Astrocyte (in vitro differentiated cells and primary cell): ENCODE measurements at regions not wholly inside any gene's neighbourhood (a gene's known extent, or its start where the extent isn't known, plus 50 kb on each side); places are given as distances from the start of the nearest gene placed in this dataset.

Experiments used
- DNase-seq: peaks from one replicate; pipeline ENCODE4 v3.0.0-alpha.2; 2010; ENCODE audit warnings: low read depth
- FAIRE-seq: peaks from 2 replicates; lab custom pipeline; 2011; peaks lifted over from hg19 to GRCh38; lab: Jason Lieb, UNC
- H2AFZ ChIP-seq: 2 replicates; pipeline ENCODE4 v1.6.0; 2012; ENCODE audit warnings: low read depth, low read length, inconsistent platforms
- H3K27ac ChIP-seq: 2 replicates; pipeline ENCODE4 v1.5.1; 2011; ENCODE audit warnings: low read depth, low read length, inconsistent platforms
- H3K27me3 ChIP-seq: 2 replicates; pipeline ENCODE4 v1.6.0; 2011; ENCODE audit warnings: low read length, inconsistent platforms; ENCODE audit not compliant: insufficient read depth
- H3K36me3 ChIP-seq: 2 replicates; pipeline ENCODE4 v1.5.1; 2011; ENCODE audit warnings: low read length, inconsistent platforms; ENCODE audit not compliant: insufficient read depth
- H3K4me1 ChIP-seq: 2 replicates; pipeline ENCODE4 v1.5.1; 2011; ENCODE audit warnings: low read length, inconsistent platforms; ENCODE audit not compliant: insufficient read depth
- H3K4me2 ChIP-seq: 2 replicates; pipeline ENCODE4 v1.6.0; 2012; ENCODE audit warnings: low read length, inconsistent platforms
- H3K4me3 ChIP-seq: 2 replicates; pipeline ENCODE4 v1.5.1; 2011; ENCODE audit warnings: low read depth, mild to moderate bottlenecking, low read length, inconsistent platforms; ENCODE audit not compliant: insufficient read depth
- H3K79me2 ChIP-seq: 2 replicates; pipeline ENCODE4 v1.6.0; 2012; ENCODE audit warnings: mild to moderate bottlenecking, low read length, inconsistent platforms; ENCODE audit not compliant: insufficient read depth
- H3K9ac ChIP-seq: 2 replicates; pipeline ENCODE4 v1.6.0; 2012; ENCODE audit warnings: mild to moderate bottlenecking, low read length, inconsistent platforms
- H3K9me3 ChIP-seq: 2 replicates; pipeline ENCODE4 v1.5.1; 2012; ENCODE audit warnings: low read depth, mild to moderate bottlenecking, low read length, inconsistent platforms; ENCODE audit not compliant: insufficient read depth
- H4K20me1 ChIP-seq: 2 replicates; pipeline ENCODE4 v1.6.0; 2012; ENCODE audit warnings: low read length, inconsistent platforms; ENCODE audit not compliant: insufficient read depth
- H3K27ac Mint-ChIP-seq: one replicate; pipeline ENCODE4 v1.8.0; 2021; ENCODE audit warnings: mild to moderate bottlenecking, mixed read lengths; ENCODE audit not compliant: unreplicated experiment
- H3K27me3 Mint-ChIP-seq: one replicate; pipeline ENCODE4 v1.8.0; 2021; ENCODE audit warnings: low read depth, mixed read lengths; ENCODE audit not compliant: unreplicated experiment
- H3K36me3 Mint-ChIP-seq: one replicate; pipeline ENCODE4 v1.8.0; 2021; ENCODE audit warnings: low read depth, mixed read lengths; ENCODE audit not compliant: unreplicated experiment
- H3K4me1 Mint-ChIP-seq: one replicate; pipeline ENCODE4 v1.8.0; 2021; ENCODE audit warnings: low read depth, mixed read lengths; ENCODE audit not compliant: unreplicated experiment
- H3K4me3 Mint-ChIP-seq: one replicate; pipeline ENCODE4 v1.8.0; 2021; ENCODE audit warnings: mild to moderate bottlenecking, moderate library complexity, mixed read lengths; ENCODE audit not compliant: unreplicated experiment
- H3K9me3 Mint-ChIP-seq: one replicate; pipeline ENCODE4 v1.8.0; 2021; ENCODE audit warnings: mild to moderate bottlenecking, mixed read lengths; ENCODE audit not compliant: unreplicated experiment
- EZH2 ChIP-seq: IDR thresholded peaks from 2 replicates; pipeline ENCODE4 v1.6.1; 2012; ENCODE audit warnings: mild to moderate bottlenecking, low read length, inconsistent platforms; ENCODE audit not compliant: insufficient read depth
- TF ChIP-seq, protein P1 (sequence below): IDR thresholded peaks from 2 replicates; pipeline ENCODE4 v1.5.1; 2011; ENCODE audit warnings: low read depth, mild to moderate bottlenecking, inconsistent platforms, low read length, moderate library complexity; ENCODE audit not compliant: insufficient read depth

DNA sequence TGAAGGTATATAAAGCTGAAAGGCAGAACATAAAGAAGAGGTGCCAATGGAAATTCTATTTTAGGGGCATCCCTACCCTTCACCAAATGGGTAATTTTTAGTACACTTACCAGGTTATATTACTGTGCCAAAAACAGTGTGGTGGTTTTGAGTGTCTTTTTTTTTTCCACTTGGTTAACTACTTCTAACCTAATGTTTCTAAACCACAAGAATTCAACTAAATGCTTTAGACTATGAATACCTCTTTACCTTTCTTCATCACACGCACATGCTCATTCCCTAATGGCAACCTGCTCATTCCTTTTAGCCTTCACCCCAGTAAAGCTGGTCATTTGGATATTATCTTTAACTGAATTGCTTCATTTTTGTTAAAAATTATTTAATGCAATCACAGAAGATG is 215.6 kb downstream of the PIK3R1 start:
- Mint-ChIP-seq H3K4me3 (no peak overlapping the region), H3K9me3 (no peaks in the 10 kb centered on the region), H3K4me1 (peaks cover 38% of the 10 kb centered on the region), H3K27me3 (no peaks in the 10 kb centered on the region), H3K27ac (no peak overlapping the region), H3K36me3 (no peaks in the 10 kb centered on the region)
- no peak overlapping the region for H3K27ac ChIP-seq
- no peaks in the 10 kb centered on the region for H3K36me3 ChIP-seq
- H4K20me1 ChIP-seq, result no peaks in the 10 kb centered on the region
- H3K4me3 ChIP-seq, result no peak overlapping the region
- FAIRE-seq, result peak; percentile 41
- H3K9ac ChIP-seq, result no peak overlapping the region
- H3K27me3 ChIP-seq, result no peaks in the 10 kb centered on the region
- peaks cover 11% of the 10 kb centered on the region for H3K4me1 ChIP-seq
- peak; percentile 80 for DNase-seq
- no peak overlapping the region for H2AFZ ChIP-seq
- TF ChIP-seq, protein P1, sequence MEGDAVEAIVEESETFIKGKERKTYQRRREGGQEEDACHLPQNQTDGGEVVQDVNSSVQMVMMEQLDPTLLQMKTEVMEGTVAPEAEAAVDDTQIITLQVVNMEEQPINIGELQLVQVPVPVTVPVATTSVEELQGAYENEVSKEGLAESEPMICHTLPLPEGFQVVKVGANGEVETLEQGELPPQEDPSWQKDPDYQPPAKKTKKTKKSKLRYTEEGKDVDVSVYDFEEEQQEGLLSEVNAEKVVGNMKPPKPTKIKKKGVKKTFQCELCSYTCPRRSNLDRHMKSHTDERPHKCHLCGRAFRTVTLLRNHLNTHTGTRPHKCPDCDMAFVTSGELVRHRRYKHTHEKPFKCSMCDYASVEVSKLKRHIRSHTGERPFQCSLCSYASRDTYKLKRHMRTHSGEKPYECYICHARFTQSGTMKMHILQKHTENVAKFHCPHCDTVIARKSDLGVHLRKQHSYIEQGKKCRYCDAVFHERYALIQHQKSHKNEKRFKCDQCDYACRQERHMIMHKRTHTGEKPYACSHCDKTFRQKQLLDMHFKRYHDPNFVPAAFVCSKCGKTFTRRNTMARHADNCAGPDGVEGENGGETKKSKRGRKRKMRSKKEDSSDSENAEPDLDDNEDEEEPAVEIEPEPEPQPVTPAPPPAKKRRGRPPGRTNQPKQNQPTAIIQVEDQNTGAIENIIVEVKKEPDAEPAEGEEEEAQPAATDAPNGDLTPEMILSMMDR, result no peak
- no peak for TF ChIP-seq EZH2
- H3K79me2 ChIP-seq, result no peaks in the 10 kb centered on the region
- H3K9me3 ChIP-seq, result no peaks in the 10 kb centered on the region
- H3K4me2 ChIP-seq, result no peak overlapping the region

DNA sequence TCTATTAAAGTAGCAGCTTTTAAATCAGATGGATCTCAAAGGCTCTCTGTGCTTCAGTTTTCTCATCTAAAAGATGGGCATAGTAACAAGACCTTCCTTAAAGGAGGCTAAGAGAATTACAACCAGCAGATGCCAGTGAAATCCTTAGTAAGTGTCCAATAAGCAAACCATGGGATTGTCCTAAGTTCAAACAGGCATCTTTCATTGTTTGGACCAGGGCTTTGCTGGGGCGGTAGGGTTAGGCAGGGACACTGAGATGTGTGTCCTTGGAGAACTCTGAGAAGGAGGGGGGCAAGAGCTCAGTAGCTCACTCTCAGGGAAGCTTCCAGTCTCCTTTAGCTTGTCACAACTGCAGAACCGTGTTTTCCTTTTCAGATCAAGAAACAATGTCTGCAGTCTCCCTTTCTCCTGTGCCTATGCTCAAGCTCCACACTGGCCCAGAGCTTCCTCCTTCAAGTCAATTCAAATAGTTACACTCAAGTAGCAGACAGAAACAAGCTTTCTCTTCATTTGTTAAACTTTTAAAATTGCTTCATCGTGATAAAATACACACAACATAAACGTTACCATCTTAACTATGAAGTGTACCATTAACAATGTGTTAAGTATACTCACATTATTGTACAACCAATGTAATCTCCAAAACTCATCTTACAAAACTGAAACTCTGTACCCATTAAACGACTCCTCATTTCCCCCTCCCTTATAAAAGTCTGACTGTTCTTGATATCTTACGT is 216.2 kb downstream of the PIK3R1 start:
- H3K4me2 ChIP-seq, result no peak overlapping the region
- no peak for FAIRE-seq

More for the DNA sequence above, 216.2 kb downstream of the PIK3R1 start:
- Mint-ChIP-seq H3K9me3 (no peaks in the 10 kb centered on the region), H3K4me3 (no peak overlapping the region), H3K27me3 (no peaks in the 10 kb centered on the region), H3K27ac (peak overlapping the region; percentile 58), H3K36me3 (no peaks in the 10 kb centered on the region), H3K4me1 (peaks cover 37% of the 10 kb centered on the region)
- Histone ChIP-seq H3K36me3 (no peaks in the 10 kb centered on the region), H3K4me1 (peaks cover 11% of the 10 kb centered on the region), H3K27ac (no peak overlapping the region), H3K9ac (peak overlapping the region; percentile 3), H3K27me3 (no peaks in the 10 kb centered on the region), H4K20me1 (no peaks in the 10 kb centered on the region), H3K79me2 (no peaks in the 10 kb centered on the region), H2AFZ (no peak overlapping the region), H3K9me3 (no peaks in the 10 kb centered on the region), H3K4me3 (no peak overlapping the region)
- DNase-seq, result no peak
- no peak for TF ChIP-seq EZH2
- TF ChIP-seq, protein P1, result no peak
